Upper lobe of right lung (tissue), 1 donor: ENCODE measurements at regions not wholly inside any gene's neighbourhood (a gene's known extent, or its start where the extent isn't known, plus 50 kb on each side); places are given as distances from the start of the nearest gene placed in this dataset.

Experiments
- ATAC-seq: fragments of 200-7000 bp; cut with Tn5 transposase; one replicate; pipeline ENCODE4 v1.9.1; 2020; ENCODE audit warnings: mild to moderate bottlenecking, moderate library complexity
- DNase-seq: peaks from one replicate; pipeline ENCODE4 v3.0.0-alpha.2; 2020
- H3K27ac ChIP-seq: fragments of 200-600 bp; one replicate; pipeline ENCODE4 v1.8.0; 2022
- H3K27me3 ChIP-seq: fragments of 200-600 bp; one replicate; pipeline ENCODE4 v1.8.0; 2022; ENCODE audit warnings: mild to moderate bottlenecking
- H3K36me3 ChIP-seq: fragments of 200-600 bp; one replicate; pipeline ENCODE4 v1.8.0; 2022
- H3K4me1 ChIP-seq: fragments of 200-600 bp; one replicate; pipeline ENCODE4 v1.8.0; 2022
- H3K4me3 ChIP-seq: fragments of 200-600 bp; one replicate; pipeline ENCODE4 v1.8.0; 2022; ENCODE audit warnings: mild to moderate bottlenecking
- H3K9me3 ChIP-seq: fragments of 200-600 bp; one replicate; pipeline ENCODE4 v1.8.0; 2022
- intact Hi-C: fragments of 100-400 bp; cut with DNase I; formaldehyde crosslinking; loops from one replicate; pipeline ENCODE4 v1.11.0; 2022
- TF ChIP-seq, protein P1 (sequence below): fragments of 200-600 bp; IDR thresholded peaks from one replicate; pipeline ENCODE4 v1.8.0; 2022; ENCODE audit warnings: antibody characterized with exemption
- donor health status: DM: no; HTN: yes; CAD: no; lungs with severe emphysema.

- H3K36me3 ChIP-seq: no peaks in the 10 kb centered on the region
- no peak overlapping the region for H3K27ac ChIP-seq
- TF ChIP-seq, protein P1, sequence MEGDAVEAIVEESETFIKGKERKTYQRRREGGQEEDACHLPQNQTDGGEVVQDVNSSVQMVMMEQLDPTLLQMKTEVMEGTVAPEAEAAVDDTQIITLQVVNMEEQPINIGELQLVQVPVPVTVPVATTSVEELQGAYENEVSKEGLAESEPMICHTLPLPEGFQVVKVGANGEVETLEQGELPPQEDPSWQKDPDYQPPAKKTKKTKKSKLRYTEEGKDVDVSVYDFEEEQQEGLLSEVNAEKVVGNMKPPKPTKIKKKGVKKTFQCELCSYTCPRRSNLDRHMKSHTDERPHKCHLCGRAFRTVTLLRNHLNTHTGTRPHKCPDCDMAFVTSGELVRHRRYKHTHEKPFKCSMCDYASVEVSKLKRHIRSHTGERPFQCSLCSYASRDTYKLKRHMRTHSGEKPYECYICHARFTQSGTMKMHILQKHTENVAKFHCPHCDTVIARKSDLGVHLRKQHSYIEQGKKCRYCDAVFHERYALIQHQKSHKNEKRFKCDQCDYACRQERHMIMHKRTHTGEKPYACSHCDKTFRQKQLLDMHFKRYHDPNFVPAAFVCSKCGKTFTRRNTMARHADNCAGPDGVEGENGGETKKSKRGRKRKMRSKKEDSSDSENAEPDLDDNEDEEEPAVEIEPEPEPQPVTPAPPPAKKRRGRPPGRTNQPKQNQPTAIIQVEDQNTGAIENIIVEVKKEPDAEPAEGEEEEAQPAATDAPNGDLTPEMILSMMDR: no peak
- H3K9me3 ChIP-seq: no peaks in the 10 kb centered on the region
- ATAC-seq (no peak), DNase-seq (no peak)
- intact Hi-C loops: no loop called here
- H3K4me3 ChIP-seq: no peak overlapping the region
- H3K4me1 ChIP-seq: no peaks in the 10 kb centered on the region
- no peaks in the 10 kb centered on the region for H3K27me3 ChIP-seq
Observed at GRCh38 chr11:37571246-37571645, 973.2 kb upstream of the RAG2 start.

- Histone ChIP-seq H3K4me3 (no peak overlapping the region), H3K4me1 (no peaks in the 10 kb centered on the region), H3K27ac (no peak overlapping the region), H3K27me3 (no peaks in the 10 kb centered on the region), H3K9me3 (no peaks in the 10 kb centered on the region), H3K36me3 (no peaks in the 10 kb centered on the region)
- TF ChIP-seq, protein P1: no peak
- DNase-seq: no peak
- intact Hi-C loops: no loop called here
- ATAC-seq: no peak
Observed at GRCh38 chr11:37560991-37561390, 963.0 kb upstream of the RAG2 start.

GRCh38 chr11:37560346-37560745, 962.3 kb upstream of the RAG2 start:
- no peak overlapping the region for H3K4me3 ChIP-seq
- no peak for ATAC-seq
- no peak overlapping the region for H3K27ac ChIP-seq
- TF ChIP-seq, protein P1: no peak
- no peaks in the 10 kb centered on the region for H3K27me3 ChIP-seq
- DNase-seq: no peak
- intact Hi-C loops: no loop called here
- no peaks in the 10 kb centered on the region for H3K36me3 ChIP-seq
- H3K9me3 ChIP-seq: no peaks in the 10 kb centered on the region
- no peaks in the 10 kb centered on the region for H3K4me1 ChIP-seq

- TF ChIP-seq, protein P1: no peak
- no peaks in the 10 kb centered on the region for H3K4me1 ChIP-seq
- no peaks in the 10 kb centered on the region for H3K36me3 ChIP-seq
- H3K4me3 ChIP-seq: no peak overlapping the region
- ATAC-seq (no peak), DNase-seq (no peak)
- intact Hi-C loops: no loop called here
- H3K9me3 ChIP-seq: no peaks in the 10 kb centered on the region
- no peak overlapping the region for H3K27ac ChIP-seq
- no peaks in the 10 kb centered on the region for H3K27me3 ChIP-seq
Observed at GRCh38 chr11:37558619-37559210, 960.7 kb upstream of the RAG2 start.

DNA sequence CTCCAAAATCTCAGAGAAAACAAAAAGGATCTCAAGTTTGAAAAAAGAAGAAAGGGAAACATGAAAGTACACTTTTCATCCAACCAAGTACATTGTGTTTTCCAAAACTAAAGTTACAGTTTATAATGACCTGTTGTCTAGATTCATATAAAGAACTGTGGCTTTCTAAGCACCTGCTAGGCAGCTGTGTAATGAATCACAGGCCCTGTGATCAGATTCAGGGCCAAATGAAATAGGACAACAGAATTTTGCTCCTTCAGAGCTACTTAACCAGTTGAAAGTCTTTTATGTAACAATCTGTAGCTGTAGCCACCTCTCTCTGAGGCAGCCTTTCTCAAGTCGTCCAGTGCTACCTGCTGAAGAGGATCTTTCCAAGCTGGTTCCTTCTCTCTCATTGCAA, 960.0 kb upstream of the RAG2 start:
- TF ChIP-seq, protein P1: no peak
- Histone ChIP-seq H3K4me1 (no peaks in the 10 kb centered on the region), H3K4me3 (no peak overlapping the region), H3K9me3 (no peaks in the 10 kb centered on the region), H3K27ac (no peak overlapping the region), H3K27me3 (no peaks in the 10 kb centered on the region), H3K36me3 (no peaks in the 10 kb centered on the region)
- ATAC-seq (no peak), DNase-seq (no peak)
- intact Hi-C loops: no loop called here

- no peak overlapping the region for H3K4me3 ChIP-seq
- H3K27me3 ChIP-seq: no peaks in the 10 kb centered on the region
- H3K9me3 ChIP-seq: no peaks in the 10 kb centered on the region
- no peaks in the 10 kb centered on the region for H3K4me1 ChIP-seq
- ATAC-seq (no peak), DNase-seq (no peak)
- no peak overlapping the region for H3K27ac ChIP-seq
- H3K36me3 ChIP-seq: no peaks in the 10 kb centered on the region
- intact Hi-C loops: no loop called here
- TF ChIP-seq, protein P1: no peak
Observed at GRCh38 chr11:37552284-37552683, 954.2 kb upstream of the RAG2 start.
